GM12892 (cell line): ENCODE measurements at regions not wholly inside any gene's neighbourhood (a gene's known extent, or its start where the extent isn't known, plus 50 kb on each side); places are given as distances from the start of the nearest gene placed in this dataset.

Source experiments
- POLR2AphosphoS5 ChIP-seq: IDR thresholded peaks from 2 replicates; pipeline ENCODE4 v1.6.1; 2011; ENCODE audit warnings: low read depth, low read length, control low read depth
- TAF1 ChIP-seq: IDR thresholded peaks from 2 replicates; pipeline ENCODE4 v1.6.1; 2011; ENCODE audit warnings: low read depth, mild to moderate bottlenecking, control low read depth, low read length, borderline replicate concordance

DNA sequence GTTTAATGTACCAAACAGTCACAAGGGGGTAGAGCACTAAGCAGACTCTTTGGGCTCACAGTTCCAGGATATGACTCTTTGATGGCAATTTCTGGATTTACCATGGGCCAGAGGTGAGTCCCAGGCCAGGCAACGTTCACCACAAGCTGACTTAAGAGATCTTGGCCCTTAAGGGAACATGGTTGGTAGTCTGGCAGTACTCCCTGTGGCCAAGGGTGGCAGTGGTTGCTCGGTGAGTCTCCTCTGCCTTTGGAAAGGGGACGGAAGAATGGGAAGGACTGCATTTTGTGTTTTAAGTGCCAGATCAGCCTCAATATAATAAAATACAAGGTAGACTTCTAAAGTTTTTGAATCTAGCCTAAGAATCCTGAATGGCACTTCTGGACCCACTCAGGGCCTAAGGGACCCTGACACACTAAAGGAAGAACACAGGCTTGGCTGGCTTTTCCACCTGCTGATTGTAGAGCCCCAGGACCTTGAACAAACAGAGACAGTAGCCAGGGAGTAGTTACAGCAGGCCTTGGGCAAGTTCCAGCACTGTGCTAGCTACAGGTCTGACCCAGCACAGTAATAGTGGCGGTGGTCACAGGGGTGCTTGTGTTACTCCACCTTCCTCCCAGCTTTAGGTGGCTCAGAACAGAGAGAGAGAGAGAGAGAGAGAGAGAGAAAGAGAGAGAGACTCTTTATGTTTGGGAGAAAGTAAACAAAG is 730.7 kb upstream of the ALCAM start:
- TF ChIP-seq POLR2AphosphoS5 = no peak
- no peak for TF ChIP-seq TAF1
